Fibroblast of skin of left quadriceps (primary cell): ENCODE measurements at regions not wholly inside any gene's neighbourhood (a gene's known extent, or its start where the extent isn't known, plus 50 kb on each side); places are given as distances from the start of the nearest gene placed in this dataset.

Experiments
- DNase-seq, 2 experiments: peaks; one replicate each; pipeline ENCODE4 v3.0.0-alpha.2; 2013; ENCODE audit warnings: low read depth in 2 of 2

- no peak for DNase-seq
Measured at GRCh38 chr1:88060112-88060673, 623.9 kb upstream of the PKN2 start.

GRCh38 chr1:88060750-88061491 lies 623.2 kb upstream of the PKN2 start:
- DNase-seq: no peak

- peak; percentile 38 to 47 for DNase-seq
Measured at GRCh38 chr1:88061492-88062177, 622.4 kb upstream of the PKN2 start.

- no peak for DNase-seq
Measured at GRCh38 chr1:88062650-88063153, 621.4 kb upstream of the PKN2 start.

- no peak for DNase-seq
Measured at GRCh38 chr1:88063605-88064004, 620.5 kb upstream of the PKN2 start.

GRCh38 chr1:88068407-88068960 lies 615.6 kb upstream of the PKN2 start:
- DNase-seq: no peak

- no peak for DNase-seq
Measured at GRCh38 chr1:88070956-88071355, 613.1 kb upstream of the PKN2 start.

- no peak for DNase-seq
Measured at GRCh38 chr1:88074661-88075060, 609.4 kb upstream of the PKN2 start.

- DNase-seq: no peak
Measured at GRCh38 chr1:88075813-88076212, 608.3 kb upstream of the PKN2 start.

GRCh38 chr1:88079036-88079435 lies 605.0 kb upstream of the PKN2 start:
- DNase-seq: no peak

- DNase-seq: no peak
Measured at GRCh38 chr1:88080875-88081274, 603.2 kb upstream of the PKN2 start.

- DNase-seq: no peak
Measured at GRCh38 chr1:88088481-88088880, 595.6 kb upstream of the PKN2 start.

GRCh38 chr1:88089961-88090360 lies 594.1 kb upstream of the PKN2 start:
- no peak for DNase-seq

GRCh38 chr1:88098881-88099280 lies 585.2 kb upstream of the PKN2 start:
- DNase-seq: no peak

GRCh38 chr1:88101041-88101440 lies 583.0 kb upstream of the PKN2 start:
- no peak for DNase-seq

GRCh38 chr1:88104236-88104635 lies 579.8 kb upstream of the PKN2 start:
- DNase-seq: peak; percentile 5 to 14

- no peak for DNase-seq
Measured at GRCh38 chr1:88104886-88105285, 579.2 kb upstream of the PKN2 start.

- no peak for DNase-seq
Measured at GRCh38 chr1:88111816-88112215, 572.3 kb upstream of the PKN2 start.

GRCh38 chr1:88117597-88117996 lies 566.5 kb upstream of the PKN2 start:
- DNase-seq: no peak

- no peak for DNase-seq
Measured at GRCh38 chr1:88118176-88118845, 565.8 kb upstream of the PKN2 start.

GRCh38 chr1:88124614-88125013 lies 559.5 kb upstream of the PKN2 start:
- no peak for DNase-seq

GRCh38 chr1:88126467-88126866 lies 557.6 kb upstream of the PKN2 start:
- no peak for DNase-seq
